HepG2 (cell line): ENCODE measurements at regions not wholly inside any gene's neighbourhood (a gene's known extent, or its start where the extent isn't known, plus 50 kb on each side); places are given as distances from the start of the nearest gene placed in this dataset.
"Not testable (repeated sequence)": the region's sequence is repeated elsewhere in the genome, so short reads cannot be mapped to it uniquely, and the experiment has no call there.

Source experiments
- ATAC-seq: fragments of 200-7000 bp; cut with Tn5 transposase; 3 replicates; pipeline ENCODE4 v1.9.1; 2020; ENCODE audit warnings: mild to moderate bottlenecking, moderate library complexity
- BruUV-seq: library from RNA; stranded (reverse); fragments of 400-500 nt; replicated peaks from 2 replicates; lab custom pipeline; 2021; lab: Mats Ljungman, UMichigan
- CTCF ChIA-PET: fragments of 300-600 bp; formaldehyde crosslinking; extraction: SDS; loops from one replicate; lab custom pipeline; 2021; ENCODE audit warnings: low total read pairs, inconsistent platforms, low intra/inter-chr PET ratio; lab: Yijun Ruan, JAX
- POLR2A ChIA-PET: fragments of 350-600 bp; sonication (Branson Sonifier 250); formaldehyde crosslinking; loops from one replicate; lab custom pipeline; 2020; ENCODE audit warnings: antibody characterized with exemption, inconsistent platforms; lab: Yijun Ruan, JAX
- DNase-seq: peaks from one replicate; pipeline ENCODE4 v3.0.0-alpha.2; 2015; ENCODE audit warnings: low spot score
- FAIRE-seq: peaks from 3 replicates; lab custom pipeline; 2011; peaks lifted over from hg19 to GRCh38; lab: Jason Lieb, UNC
- H2AFZ ChIP-seq: one replicate; pipeline ENCODE4 v1.6.1; 2011; ENCODE audit warnings: low read length, inconsistent platforms
- H3K27ac ChIP-seq: fragments of 300-600 bp; 3 replicates; pipeline ENCODE4 v1.8.0; 2011; ENCODE audit warnings: mixed run types, mild to moderate bottlenecking, mixed read lengths, low read length, inconsistent platforms; ENCODE audit not compliant: insufficient read depth; ENCODE audit errors: extremely low read length
- H3K27me3 ChIP-seq, 2 experiments: fragments of 200-600 bp in 1 of 2; 2 replicates in 1 of 2; 3 replicates in 1 of 2; pipeline versions ENCODE4 v1.6.0 to v1.8.0; 2011; ENCODE audit warnings: low read length in 2 of 2, mild to moderate bottlenecking in 2 of 2, moderate library complexity in 2 of 2, inconsistent platforms in 1 of 2; ENCODE audit not compliant: insufficient read depth in 2 of 2, control insufficient read depth in 1 of 2
- H3K36me3 ChIP-seq, 2 experiments: fragments of 200-600 bp in 1 of 2; replicated peaks in 1 of 2; 2 replicates in 1 of 2; 3 replicates in 1 of 2; pipeline versions ENCODE4 v1.5.1 to v1.8.0; 2011; ENCODE audit warnings: low read length in 2 of 2, inconsistent platforms in 1 of 2; ENCODE audit not compliant: insufficient read depth in 2 of 2, control insufficient read depth in 1 of 2
- H3K4me1 ChIP-seq: 2 replicates; pipeline ENCODE4 v1.5.1; 2012; ENCODE audit warnings: low read length, inconsistent platforms; ENCODE audit not compliant: insufficient read depth
- H3K4me2 ChIP-seq: 2 replicates; pipeline ENCODE4 v1.6.0; 2011; ENCODE audit warnings: low read depth, low read length, inconsistent platforms
- H3K4me3 ChIP-seq, 3 experiments: fragments of 200-600 bp in 1 of 3; sonication (generic), shearing (Covaris generic) in 1 of 3; replicated peaks in 1 of 3; 2 replicates each; pipeline ENCODE4 v1.5.1; 2011 to 2016; ENCODE audit warnings: low read length in 3 of 3, inconsistent platforms in 2 of 3, low read depth in 2 of 3, mild to moderate bottlenecking in 2 of 3, control low read depth in 1 of 3, mixed read lengths in 1 of 3; ENCODE audit not compliant: insufficient read depth in 1 of 3
- H3K79me2 ChIP-seq: one replicate; pipeline ENCODE4 v1.6.1; 2011; ENCODE audit warnings: low read length, inconsistent platforms; ENCODE audit not compliant: insufficient read depth
- H3K9ac ChIP-seq: 2 replicates; pipeline ENCODE4 v1.6.0; 2011; ENCODE audit warnings: mild to moderate bottlenecking, low read depth, low read length, inconsistent platforms; ENCODE audit not compliant: insufficient read depth
- H3K9me3 ChIP-seq: 2 replicates; pipeline ENCODE4 v1.5.1; 2012; ENCODE audit warnings: mild to moderate bottlenecking, low read length
- H4K20me1 ChIP-seq: 2 replicates; pipeline ENCODE4 v1.6.0; 2011; ENCODE audit warnings: inconsistent platforms, mild to moderate bottlenecking, low read length, moderate library complexity; ENCODE audit not compliant: insufficient read depth
- BRCA1 ChIP-seq: sonication (generic); formaldehyde crosslinking; IDR thresholded peaks from 2 replicates; pipeline ENCODE4 v1.4.0; 2020; ENCODE audit warnings: missing genetic modification reagents
- ZNF180 ChIP-seq: sonication (generic); formaldehyde crosslinking; IDR thresholded peaks from 2 replicates; pipeline ENCODE4 v1.4.0; 2020; ENCODE audit warnings: low read depth, missing genetic modification reagents, borderline replicate concordance
- ZNF552 ChIP-seq: sonication (generic); formaldehyde crosslinking; IDR thresholded peaks from 2 replicates; pipeline ENCODE4 v1.9.0; 2022; ENCODE audit warnings: missing genetic modification reagents, mild to moderate bottlenecking, borderline replicate concordance
- ZSCAN22 ChIP-seq: sonication (generic); formaldehyde crosslinking; IDR thresholded peaks from 2 replicates; pipeline ENCODE4 v1.4.0; 2020; ENCODE audit warnings: mild to moderate bottlenecking, missing genetic modification reagents
- WGBS: methylation state at CpG from one replicate; pipeline ENCODE4 v1.1.6; 2017; ENCODE audit warnings: low lambda C conversion rate; 5-methylcytosine and 5-hydroxymethylcytosine counted together
- in situ Hi-C: cut with HindIII; loops from 2 replicates; pipeline ENCODE4 v1.10.0; 2017; ENCODE audit warnings: low pct_unique_long_range_greater_than_20kb; ENCODE audit not compliant: extremely low pct_ligation_motif_present
- intact Hi-C: fragments of 100-400 bp; cut with micrococcal nuclease; formaldehyde crosslinking; loops from one replicate; pipeline ENCODE4 v1.10.0; 2022; ENCODE audit not compliant: unreplicated experiment
- TF ChIP-seq, protein P1 (sequence below): IDR thresholded peaks from 2 replicates; pipeline ENCODE4 v1.6.1; 2016; ENCODE audit warnings: low read depth, control low read depth
- TF ChIP-seq, protein P2 (sequence below): sonication (generic); formaldehyde crosslinking; IDR thresholded peaks from 2 replicates; pipeline ENCODE4 v1.4.0; 2020; ENCODE audit warnings: missing genetic modification reagents

DNA sequence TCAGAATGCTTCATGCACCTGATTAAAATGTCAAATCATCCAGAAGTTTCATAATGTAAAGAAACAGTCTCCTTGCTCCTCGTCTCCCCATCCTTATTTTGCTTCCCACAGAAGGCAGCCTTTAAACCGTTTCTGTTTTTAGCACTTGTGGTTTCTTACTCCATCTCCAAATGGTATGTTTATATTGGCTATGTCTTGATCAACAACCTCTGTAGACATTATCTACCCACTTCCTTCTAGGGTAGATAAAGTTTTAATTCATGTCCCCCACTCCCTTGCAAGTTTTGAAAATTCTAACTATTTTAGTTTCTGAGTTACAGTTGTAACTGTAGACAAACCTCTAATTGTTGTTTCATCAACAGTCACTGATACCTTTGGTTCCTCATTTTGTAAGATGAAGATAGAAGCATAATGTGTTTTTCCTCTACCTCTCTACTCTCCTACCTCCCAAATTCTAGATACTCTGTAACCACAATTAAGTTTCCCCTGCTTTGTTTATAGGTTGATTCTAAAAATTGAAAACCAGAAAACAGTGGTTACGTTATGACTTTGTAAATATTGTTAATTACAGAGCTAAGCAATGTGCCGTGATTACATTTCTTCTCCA is 291.7 kb upstream of the GATB start (continued):
- TF ChIP-seq ZNF552 (CRISPR knock-in tag) = no peak
- TF ChIP-seq ZNF180 = no peak
- TF ChIP-seq, protein P1, sequence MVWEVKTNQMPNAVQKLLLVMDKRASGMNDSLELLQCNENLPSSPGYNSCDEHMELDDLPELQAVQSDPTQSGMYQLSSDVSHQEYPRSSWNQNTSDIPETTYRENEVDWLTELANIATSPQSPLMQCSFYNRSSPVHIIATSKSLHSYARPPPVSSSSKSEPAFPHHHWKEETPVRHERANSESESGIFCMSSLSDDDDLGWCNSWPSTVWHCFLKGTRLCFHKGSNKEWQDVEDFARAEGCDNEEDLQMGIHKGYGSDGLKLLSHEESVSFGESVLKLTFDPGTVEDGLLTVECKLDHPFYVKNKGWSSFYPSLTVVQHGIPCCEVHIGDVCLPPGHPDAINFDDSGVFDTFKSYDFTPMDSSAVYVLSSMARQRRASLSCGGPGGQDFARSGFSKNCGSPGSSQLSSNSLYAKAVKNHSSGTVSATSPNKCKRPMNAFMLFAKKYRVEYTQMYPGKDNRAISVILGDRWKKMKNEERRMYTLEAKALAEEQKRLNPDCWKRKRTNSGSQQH (CRISPR knock-in tag) = no peak
- no peak for TF ChIP-seq BRCA1 (CRISPR knock-in tag)

DNA sequence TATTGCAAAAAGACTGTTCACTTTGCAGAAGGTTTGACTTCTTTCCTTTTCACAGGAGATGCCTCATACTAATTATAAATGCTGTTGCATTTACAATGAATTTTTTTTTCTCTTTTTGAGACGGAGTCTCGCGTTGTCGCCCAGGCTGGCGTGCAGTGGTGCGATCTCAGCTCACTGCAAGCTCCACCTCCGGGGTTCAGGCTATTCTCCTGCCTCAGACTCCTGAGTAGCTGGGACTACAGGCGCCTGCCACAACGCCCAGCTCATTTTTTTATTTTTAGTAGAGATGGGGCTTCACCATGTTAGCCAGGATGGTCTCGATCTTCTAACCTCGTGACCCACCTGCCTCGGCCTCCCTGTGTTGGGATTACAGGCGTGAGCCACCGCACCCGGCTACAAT is 290.5 kb upstream of the GATB start:
- H4K20me1 ChIP-seq, BruUV-seq, ATAC-seq, H3K4me2 ChIP-seq, CTCF ChIA-PET, in situ Hi-C loops, POLR2A ChIA-PET, DNase-seq, H3K79me2 ChIP-seq, H3K9ac ChIP-seq, H3K36me3 ChIP-seq, H3K4me3 ChIP-seq, H3K9me3 ChIP-seq, intact Hi-C loops, FAIRE-seq, H2AFZ ChIP-seq, H3K27ac ChIP-seq, H3K4me1 ChIP-seq: not testable (repeated sequence)
- peaks cover 0 to 17% of the 10 kb centered on the region in 2 experiments; a peak in 1 of 5 replicates for H3K27me3 ChIP-seq
- 42% methylated on average over 15 of the region's 15 CpGs for WGBS

DNA sequence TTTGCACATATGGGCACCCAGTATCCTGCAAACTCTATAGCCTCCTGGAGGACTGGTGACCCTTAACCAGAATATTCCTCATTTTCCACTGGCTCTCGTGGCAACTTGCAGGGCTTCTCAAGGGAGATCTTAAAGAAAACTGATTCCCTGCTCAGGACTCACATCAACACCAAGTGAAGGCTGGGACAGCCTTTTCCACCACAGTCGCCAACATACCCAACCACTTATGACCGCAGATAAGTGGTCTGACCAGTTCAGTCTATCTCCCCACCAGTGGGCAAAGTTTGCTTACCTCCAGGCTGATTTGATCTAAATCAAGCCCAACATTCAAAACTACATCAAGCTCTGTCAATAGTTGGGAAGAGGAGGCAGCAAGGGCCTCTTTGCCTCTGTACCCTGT is 289.3 kb upstream of the GATB start:
- no peak for FAIRE-seq
- ATAC-seq = no peak
- no peaks in the 10 kb centered on the region for H3K79me2 ChIP-seq
- 44% methylated on average over 2 of the region's 3 CpGs for WGBS
- H3K4me2 ChIP-seq = no peak overlapping the region
- no peak overlapping the region for H3K27ac ChIP-seq
- DNase-seq = no peak
- no peak overlapping the region for H2AFZ ChIP-seq
- no peak overlapping the region for H3K4me3 ChIP-seq
- ChIA-PET POLR2A (no interaction called here), CTCF (no interaction called here)
- no peaks in the 10 kb centered on the region for H3K36me3 ChIP-seq
- in situ Hi-C loops = no loop called here
- H3K27me3 ChIP-seq = peaks cover 0 to 21% of the 10 kb centered on the region in 2 experiments; a peak in 3 of 5 replicates
- H4K20me1 ChIP-seq = no peaks in the 10 kb centered on the region
- BruUV-seq = no TSS peak
- intact Hi-C loops = no loop called here
- H3K4me1 ChIP-seq = peaks cover 9% of the 10 kb centered on the region; the same call in 1 of the 2 replicates
- TF ChIP-seq, protein P2, sequence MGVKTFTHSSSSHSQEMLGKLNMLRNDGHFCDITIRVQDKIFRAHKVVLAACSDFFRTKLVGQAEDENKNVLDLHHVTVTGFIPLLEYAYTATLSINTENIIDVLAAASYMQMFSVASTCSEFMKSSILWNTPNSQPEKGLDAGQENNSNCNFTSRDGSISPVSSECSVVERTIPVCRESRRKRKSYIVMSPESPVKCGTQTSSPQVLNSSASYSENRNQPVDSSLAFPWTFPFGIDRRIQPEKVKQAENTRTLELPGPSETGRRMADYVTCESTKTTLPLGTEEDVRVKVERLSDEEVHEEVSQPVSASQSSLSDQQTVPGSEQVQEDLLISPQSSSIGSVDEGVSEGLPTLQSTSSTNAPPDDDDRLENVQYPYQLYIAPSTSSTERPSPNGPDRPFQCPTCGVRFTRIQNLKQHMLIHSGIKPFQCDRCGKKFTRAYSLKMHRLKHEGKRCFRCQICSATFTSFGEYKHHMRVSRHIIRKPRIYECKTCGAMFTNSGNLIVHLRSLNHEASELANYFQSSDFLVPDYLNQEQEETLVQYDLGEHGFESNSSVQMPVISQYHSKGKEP = no peak
- no peak for TF ChIP-seq ZSCAN22 (CRISPR knock-in tag)
- H3K9ac ChIP-seq = no peak overlapping the region
- no peaks in the 10 kb centered on the region for H3K9me3 ChIP-seq
